ENCODE measurements at regions not wholly inside any gene's neighbourhood (a gene's known extent, or its start where the extent isn't known, plus 50 kb on each side); places are given as distances from the start of the nearest gene placed in this dataset.

DNA sequence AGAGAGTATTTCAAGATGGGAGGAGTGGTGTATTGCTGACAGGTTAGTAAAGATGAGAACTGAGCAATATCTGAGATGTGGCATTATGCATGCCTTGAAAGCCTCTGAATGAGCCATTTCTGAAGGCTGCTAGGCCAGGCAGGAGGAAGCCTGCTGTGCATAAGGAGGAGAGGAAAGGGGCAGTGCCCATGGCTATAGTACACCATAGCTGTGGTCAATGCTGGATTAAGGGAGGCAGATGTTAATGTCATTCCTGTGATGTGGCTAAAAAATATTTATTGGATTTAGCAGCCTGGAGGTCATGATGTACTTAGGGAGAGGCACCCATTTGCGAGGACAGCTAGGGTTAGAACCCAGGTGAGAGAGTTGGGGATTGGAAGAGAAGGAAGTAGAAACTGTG is 130.0 kb upstream of the LNX1 start:
- H3K4me3 ChIP-seq (ENCODE audit: low read depth, low read length): no peak overlapping the region
- in situ Hi-C loops (cut with HindIII; ENCODE audit: low sequenced_read_pairs): no loop called here
- TF ChIP-seq, protein P1, sequence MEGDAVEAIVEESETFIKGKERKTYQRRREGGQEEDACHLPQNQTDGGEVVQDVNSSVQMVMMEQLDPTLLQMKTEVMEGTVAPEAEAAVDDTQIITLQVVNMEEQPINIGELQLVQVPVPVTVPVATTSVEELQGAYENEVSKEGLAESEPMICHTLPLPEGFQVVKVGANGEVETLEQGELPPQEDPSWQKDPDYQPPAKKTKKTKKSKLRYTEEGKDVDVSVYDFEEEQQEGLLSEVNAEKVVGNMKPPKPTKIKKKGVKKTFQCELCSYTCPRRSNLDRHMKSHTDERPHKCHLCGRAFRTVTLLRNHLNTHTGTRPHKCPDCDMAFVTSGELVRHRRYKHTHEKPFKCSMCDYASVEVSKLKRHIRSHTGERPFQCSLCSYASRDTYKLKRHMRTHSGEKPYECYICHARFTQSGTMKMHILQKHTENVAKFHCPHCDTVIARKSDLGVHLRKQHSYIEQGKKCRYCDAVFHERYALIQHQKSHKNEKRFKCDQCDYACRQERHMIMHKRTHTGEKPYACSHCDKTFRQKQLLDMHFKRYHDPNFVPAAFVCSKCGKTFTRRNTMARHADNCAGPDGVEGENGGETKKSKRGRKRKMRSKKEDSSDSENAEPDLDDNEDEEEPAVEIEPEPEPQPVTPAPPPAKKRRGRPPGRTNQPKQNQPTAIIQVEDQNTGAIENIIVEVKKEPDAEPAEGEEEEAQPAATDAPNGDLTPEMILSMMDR (IDR thresholded peaks at IDR 0.05; ENCODE audit: low read depth, low read length): no peak
- DNase-seq (ENCODE audit: low read depth, low spot score): no peak

DNA sequence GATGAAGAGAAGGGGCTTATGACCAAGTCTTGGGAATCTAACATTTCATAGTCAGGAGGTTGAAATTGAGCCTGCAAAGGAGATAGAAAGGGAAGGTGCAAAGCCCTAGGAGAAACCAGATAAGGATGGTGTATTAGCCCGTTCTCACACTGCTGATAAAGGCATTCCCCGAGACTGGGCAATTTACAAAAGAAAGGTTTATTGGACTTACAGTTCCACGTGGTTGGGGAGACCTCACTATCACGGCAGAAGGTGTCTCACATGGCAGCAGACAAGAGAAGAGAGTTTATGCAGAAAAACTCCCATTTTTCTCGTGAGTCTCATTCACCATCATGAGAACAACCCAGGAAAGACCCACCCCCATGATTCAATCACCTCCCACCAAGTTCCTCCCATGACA is 129.5 kb upstream of the LNX1 start:
- H3K4me3 ChIP-seq (ENCODE audit: low read depth, low read length): no peak overlapping the region
- in situ Hi-C loops (cut with HindIII; ENCODE audit: low sequenced_read_pairs): no loop called here
- TF ChIP-seq, protein P1 (IDR thresholded peaks at IDR 0.05; ENCODE audit: low read depth, low read length): no peak
- DNase-seq (ENCODE audit: low read depth, low spot score): no peak

DNA sequence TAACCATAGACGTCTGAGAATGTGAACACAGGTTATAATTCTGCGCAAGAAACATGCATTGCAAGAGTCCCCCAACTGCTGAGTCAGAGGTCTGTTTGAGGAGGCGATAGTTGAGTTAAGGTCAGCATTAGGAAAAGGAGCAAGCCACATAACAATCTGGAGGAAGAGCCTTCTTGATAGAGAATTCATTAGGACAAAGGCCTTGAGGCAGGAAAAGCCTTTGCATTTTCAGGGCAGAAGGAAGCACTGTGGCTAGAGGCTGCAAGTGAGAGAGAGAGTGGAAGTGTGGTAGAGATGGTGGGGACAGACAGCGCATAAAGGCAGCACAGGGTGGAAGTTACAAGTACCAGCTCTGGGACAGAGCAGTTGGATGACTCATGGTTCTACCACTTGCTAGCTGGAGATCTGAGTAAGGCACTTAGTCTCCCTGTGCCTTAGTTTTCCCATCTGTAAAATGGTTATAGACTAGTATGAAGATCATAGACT is 125.8 kb upstream of the LNX1 start:
- no peak overlapping the region for H3K4me3 ChIP-seq (ENCODE audit: low read depth, low read length)
- TF ChIP-seq, protein P1 (IDR thresholded peaks at IDR 0.05; ENCODE audit: low read depth, low read length): no peak
- in situ Hi-C loops (cut with HindIII; ENCODE audit: low sequenced_read_pairs): no loop called here
- no peak for DNase-seq (ENCODE audit: low read depth, low spot score)

DNA sequence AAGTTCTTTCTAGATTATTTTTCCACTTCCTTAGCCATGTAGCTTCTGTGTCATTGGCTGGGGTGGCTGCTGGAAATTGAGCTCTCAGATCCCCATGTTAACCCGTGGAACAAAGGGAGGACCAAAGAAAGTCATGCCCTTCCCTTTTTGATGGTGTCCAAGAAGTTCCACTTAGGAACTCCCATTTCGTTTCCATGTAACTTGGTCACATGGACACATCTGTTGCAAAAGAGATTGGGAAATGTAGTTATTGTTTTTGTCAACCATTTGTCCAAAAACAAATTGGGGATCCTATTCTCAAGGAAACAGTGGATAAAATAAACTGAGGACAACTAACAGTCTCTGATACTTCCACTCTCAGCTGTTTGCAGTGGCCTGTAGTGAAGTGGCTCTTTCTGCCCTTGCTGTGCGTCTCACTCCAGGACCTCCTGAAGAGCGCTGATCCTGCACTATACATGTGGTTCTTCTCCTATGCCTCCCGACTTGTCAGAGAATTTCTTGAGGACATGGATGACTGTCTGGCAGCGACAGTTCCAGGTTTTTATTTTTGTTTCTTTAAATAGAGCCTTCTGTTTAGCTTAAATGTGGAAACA is 125.3 kb upstream of the LNX1 start:
- no peak overlapping the region for H3K4me3 ChIP-seq (ENCODE audit: low read depth, low read length)
- in situ Hi-C loops (cut with HindIII; ENCODE audit: low sequenced_read_pairs): no loop called here
- DNase-seq (ENCODE audit: low read depth, low spot score): no peak
- TF ChIP-seq, protein P1 (IDR thresholded peaks at IDR 0.05; ENCODE audit: low read depth, low read length): no peak

DNA sequence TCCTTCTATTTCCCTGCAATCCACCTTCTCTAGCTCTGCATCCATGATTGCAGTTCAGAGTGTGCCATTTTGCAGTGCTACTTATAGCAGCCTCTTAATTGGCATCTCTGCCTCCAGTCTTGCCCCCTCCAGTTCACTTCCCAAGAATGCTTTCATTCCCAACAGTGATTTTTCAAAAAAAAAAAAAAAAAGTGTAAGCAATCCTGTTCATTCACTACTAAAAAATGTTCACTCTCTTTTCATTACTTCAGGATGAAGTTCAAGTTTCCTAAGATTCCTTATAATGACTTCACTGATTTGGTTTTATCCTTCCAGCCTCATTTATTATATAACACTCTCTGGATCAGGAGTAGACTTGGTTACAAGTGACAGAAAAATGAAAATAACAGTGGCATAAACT is 124.7 kb upstream of the LNX1 start:
- TF ChIP-seq, protein P1 (IDR thresholded peaks at IDR 0.05; ENCODE audit: low read depth, low read length): no peak
- no peak for DNase-seq (ENCODE audit: low read depth, low spot score)
- no peak overlapping the region for H3K4me3 ChIP-seq (ENCODE audit: low read depth, low read length)
- in situ Hi-C loops (cut with HindIII; ENCODE audit: low sequenced_read_pairs): no loop called here

DNA sequence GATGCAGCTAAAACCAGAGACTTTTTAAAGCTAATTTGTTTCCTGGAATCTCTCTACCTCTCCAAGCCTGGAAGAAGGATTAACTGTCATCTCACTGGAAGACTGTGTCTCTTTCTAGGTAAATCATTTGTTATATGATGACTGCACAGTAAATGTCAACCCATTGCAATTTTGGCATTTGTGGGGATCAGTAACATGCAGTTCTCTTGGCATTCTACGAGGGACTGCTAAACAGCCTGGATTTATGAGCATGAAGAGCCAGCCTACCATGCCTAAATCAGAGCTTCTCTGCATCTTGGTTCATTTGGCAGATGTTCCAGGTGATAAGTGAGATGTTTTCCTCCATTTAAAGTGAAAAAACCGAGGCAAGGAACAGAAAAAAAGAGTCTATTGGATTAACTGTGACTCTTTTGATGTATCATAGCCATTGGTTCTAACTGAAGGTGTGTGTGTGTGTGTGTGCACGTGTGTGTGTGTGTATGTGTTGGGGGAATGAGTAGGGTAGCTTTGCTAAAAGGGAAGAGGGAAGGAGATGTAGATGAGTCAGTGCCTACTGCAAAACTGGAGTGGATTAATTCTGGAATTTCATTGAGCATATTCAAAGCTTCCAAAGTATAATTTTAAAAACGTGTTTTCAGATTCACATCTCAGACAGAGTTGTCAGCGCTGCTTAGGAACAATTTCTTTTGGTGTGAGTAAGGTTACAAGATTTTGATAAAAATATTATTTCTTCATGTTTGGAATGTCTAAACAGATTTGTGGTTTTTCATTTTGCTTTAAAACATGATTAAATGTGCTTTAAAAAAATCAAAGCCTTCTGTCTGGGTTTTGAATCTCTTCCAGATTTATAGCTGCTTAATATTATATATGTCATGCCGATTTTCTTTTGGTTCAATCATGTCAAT is 123.2 kb upstream of the LNX1 start:
- TF ChIP-seq, protein P1 (IDR thresholded peaks at IDR 0.05; ENCODE audit: low read depth, low read length): no peak
- no peak overlapping the region for H3K4me3 ChIP-seq (ENCODE audit: low read depth, low read length)
- in situ Hi-C loops (cut with HindIII; ENCODE audit: low sequenced_read_pairs): no loop called here
- no peak for DNase-seq (ENCODE audit: low read depth, low spot score)

Measured in astrocyte of the spinal cord (primary cell).